ENCODE measurements at regions not wholly inside any gene's neighbourhood (a gene's known extent, or its start where the extent isn't known, plus 50 kb on each side); places are given as distances from the start of the nearest gene placed in this dataset.
"Not testable (repeated sequence)": the region's sequence is repeated elsewhere in the genome, so short reads cannot be mapped to it uniquely, and the experiment has no call there.

DNA sequence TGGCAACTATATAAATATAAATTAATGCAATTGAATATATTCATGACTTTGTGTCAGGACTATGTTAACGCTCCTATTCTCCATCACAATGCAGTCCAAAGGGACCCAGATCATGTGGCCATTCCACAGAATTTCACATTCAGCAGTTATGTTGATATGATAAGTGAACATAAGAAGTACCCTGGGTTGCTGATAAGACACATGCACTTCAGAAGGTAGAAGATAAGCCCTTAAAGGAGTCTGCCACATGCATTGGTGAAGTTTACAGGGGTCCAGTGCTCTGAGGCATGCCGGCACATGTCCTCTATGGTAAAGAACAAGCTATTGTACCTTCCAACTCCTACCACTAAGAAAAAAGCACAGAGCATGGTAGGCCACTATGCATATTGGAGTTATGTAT, 76.4 kb downstream of the PHAX start:
- Histone ChIP-seq H3K9me3 (ENCODE audit: severe bottlenecking) (no peaks in the 10 kb centered on the region), H3K4me3 (ENCODE audit: low read depth, low read length) (no peak overlapping the region), H3K27ac (no peak overlapping the region), H3K36me3 (no peaks in the 10 kb centered on the region), H3K27me3 (ENCODE audit: insufficient read depth, low read depth, severe bottlenecking) (no peaks in the 10 kb centered on the region)
- TF ChIP-seq, protein P1, sequence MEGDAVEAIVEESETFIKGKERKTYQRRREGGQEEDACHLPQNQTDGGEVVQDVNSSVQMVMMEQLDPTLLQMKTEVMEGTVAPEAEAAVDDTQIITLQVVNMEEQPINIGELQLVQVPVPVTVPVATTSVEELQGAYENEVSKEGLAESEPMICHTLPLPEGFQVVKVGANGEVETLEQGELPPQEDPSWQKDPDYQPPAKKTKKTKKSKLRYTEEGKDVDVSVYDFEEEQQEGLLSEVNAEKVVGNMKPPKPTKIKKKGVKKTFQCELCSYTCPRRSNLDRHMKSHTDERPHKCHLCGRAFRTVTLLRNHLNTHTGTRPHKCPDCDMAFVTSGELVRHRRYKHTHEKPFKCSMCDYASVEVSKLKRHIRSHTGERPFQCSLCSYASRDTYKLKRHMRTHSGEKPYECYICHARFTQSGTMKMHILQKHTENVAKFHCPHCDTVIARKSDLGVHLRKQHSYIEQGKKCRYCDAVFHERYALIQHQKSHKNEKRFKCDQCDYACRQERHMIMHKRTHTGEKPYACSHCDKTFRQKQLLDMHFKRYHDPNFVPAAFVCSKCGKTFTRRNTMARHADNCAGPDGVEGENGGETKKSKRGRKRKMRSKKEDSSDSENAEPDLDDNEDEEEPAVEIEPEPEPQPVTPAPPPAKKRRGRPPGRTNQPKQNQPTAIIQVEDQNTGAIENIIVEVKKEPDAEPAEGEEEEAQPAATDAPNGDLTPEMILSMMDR (IDR thresholded peaks at IDR 0.05; ENCODE audit: low read depth, low read length) = no peak
- DNase-seq = no peak

DNA sequence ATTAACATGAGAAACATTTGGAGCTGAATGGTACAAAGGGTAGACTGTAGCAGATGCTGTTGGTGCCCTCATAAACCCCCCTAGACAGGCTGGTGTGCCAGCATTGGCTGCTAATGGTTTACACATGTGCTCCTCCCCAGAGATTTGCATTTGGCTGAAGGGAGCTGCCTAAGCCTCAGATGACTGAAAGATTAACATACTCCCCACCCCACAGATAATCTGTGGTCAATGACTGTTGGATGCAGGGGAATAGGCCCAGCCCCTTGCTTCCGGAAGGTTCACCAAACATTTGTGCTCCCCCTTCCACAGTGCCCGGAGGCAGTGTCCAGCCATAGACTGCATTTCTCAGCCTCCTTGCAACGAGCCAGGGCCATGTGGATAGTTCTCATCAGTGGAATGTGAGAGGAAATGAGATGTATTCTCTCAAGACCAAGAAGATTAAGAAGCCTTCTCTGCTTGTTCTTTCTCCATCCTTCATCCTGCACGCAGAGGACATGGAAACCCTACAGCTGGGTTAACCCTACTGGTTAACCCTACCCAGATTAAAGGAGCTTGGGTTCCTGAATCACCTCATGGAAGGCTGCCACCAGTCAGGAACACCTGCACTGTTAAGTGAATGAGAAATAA, 79.6 kb downstream of the PHAX start:
- TF ChIP-seq, protein P1 (IDR thresholded peaks at IDR 0.05; ENCODE audit: low read depth, low read length) = no peak
- Histone ChIP-seq H3K27me3 (ENCODE audit: insufficient read depth, low read depth, severe bottlenecking) (no peaks in the 10 kb centered on the region), H3K9me3 (ENCODE audit: severe bottlenecking) (no peaks in the 10 kb centered on the region), H3K36me3 (no peaks in the 10 kb centered on the region), H3K27ac (peak overlapping the region; percentile 43), H3K4me3 (ENCODE audit: low read depth, low read length) (no peak overlapping the region)
- peak; percentile 74 for DNase-seq

DNA sequence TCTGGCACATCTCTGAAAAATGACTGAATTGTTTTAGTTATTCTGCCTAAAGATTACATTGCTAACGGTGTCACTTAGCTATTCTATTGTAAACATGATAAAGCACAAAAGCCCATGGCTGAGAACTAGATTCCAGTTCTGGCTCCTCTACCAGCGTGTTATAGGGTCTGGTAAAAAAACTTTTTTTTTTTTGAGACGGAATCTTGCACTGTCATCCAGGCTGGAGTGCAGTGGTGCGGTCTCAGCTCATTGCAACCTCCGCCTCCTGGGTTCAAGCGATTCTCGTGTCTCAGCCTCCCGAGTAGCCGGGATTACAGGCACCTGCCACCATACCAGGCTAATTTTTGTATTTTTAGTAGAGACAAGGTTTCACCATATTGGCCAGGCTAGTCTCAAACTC, 80.6 kb downstream of the PHAX start:
- not testable (repeated sequence) for H3K27ac ChIP-seq, H3K36me3 ChIP-seq

DNA sequence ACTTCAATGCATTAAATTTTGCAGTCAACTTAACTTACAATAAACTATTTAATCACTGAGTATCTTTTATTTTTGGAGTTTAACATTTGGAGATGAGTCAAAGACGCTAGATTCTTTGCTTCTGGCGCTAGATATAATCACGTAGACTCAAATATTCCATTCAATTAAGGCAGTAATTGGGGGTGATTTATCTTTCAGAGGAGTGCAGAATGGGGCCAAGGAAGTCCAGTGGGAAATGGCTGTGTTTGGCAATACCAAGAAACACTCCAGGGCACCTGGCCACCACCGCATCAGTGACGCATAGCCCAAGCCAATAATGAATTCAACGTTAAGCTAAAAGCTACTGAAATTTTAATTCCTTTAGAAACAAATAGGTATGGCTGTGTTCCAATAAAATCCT, 81.2 kb downstream of the PHAX start:
- no peaks in the 10 kb centered on the region for H3K36me3 ChIP-seq
- H3K4me3 ChIP-seq (ENCODE audit: low read depth, low read length) = no peak overlapping the region
- H3K9me3 ChIP-seq (ENCODE audit: severe bottlenecking) = no peaks in the 10 kb centered on the region
- no peak for DNase-seq
- H3K27me3 ChIP-seq (ENCODE audit: insufficient read depth, low read depth, severe bottlenecking) = no peaks in the 10 kb centered on the region
- no peak overlapping the region for H3K27ac ChIP-seq
- TF ChIP-seq, protein P1 (IDR thresholded peaks at IDR 0.05; ENCODE audit: low read depth, low read length) = no peak

More for the DNA sequence above, 80.6 kb downstream of the PHAX start:
- not testable (repeated sequence) for H3K4me3 ChIP-seq (ENCODE audit: low read depth, low read length); DNase-seq; H3K9me3 ChIP-seq (ENCODE audit: severe bottlenecking); H3K27me3 ChIP-seq (ENCODE audit: insufficient read depth, low read depth, severe bottlenecking)

DNA sequence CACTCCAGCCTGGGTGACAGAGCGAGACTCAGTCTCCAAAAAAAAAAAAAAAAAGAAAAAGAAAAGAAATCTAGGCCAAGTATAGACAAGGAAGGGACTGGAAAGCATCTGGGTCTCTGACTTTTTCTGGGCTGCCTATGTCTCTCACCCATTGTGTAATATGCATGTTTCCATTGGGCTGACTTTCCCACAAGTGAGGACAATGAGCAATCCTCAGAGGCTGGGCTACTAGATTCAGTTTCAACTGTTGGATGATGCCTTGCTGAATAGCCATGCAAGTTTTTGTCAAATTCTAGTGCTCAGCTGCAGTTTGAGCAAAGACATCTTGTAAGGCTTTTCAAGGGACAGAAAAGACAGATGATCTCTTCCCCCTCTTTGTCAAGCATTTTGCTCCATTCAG, 82.1 kb downstream of the PHAX start:
- H3K36me3 ChIP-seq = no peaks in the 10 kb centered on the region
- H3K4me3 ChIP-seq (ENCODE audit: low read depth, low read length) = no peak overlapping the region
- no peaks in the 10 kb centered on the region for H3K27me3 ChIP-seq (ENCODE audit: insufficient read depth, low read depth, severe bottlenecking)
- TF ChIP-seq, protein P1 (IDR thresholded peaks at IDR 0.05; ENCODE audit: low read depth, low read length) = no peak
- no peaks in the 10 kb centered on the region for H3K9me3 ChIP-seq (ENCODE audit: severe bottlenecking)
- no peak for DNase-seq
- no peak overlapping the region for H3K27ac ChIP-seq

DNA sequence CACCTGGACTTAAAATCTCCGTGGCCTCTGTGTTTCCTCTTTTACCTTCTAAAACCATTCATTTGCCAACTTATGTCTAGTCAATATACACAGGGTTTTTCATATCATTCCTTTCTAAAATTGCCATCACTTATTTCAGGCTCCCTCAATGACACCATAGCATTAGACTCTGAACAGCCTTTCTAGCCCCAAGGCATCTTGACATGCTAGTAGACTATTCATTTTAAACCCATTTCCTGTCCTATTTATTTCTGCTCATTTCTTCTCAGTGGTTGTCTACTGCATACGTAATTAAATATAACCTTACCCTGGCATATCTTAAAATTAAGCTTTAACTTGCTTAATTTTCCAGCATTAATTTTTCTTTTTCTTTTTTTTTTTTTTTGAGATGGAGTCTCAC, 83.2 kb downstream of the PHAX start:
- DNase-seq = no peak
- no peak overlapping the region for H3K4me3 ChIP-seq (ENCODE audit: low read depth, low read length)

DNA sequence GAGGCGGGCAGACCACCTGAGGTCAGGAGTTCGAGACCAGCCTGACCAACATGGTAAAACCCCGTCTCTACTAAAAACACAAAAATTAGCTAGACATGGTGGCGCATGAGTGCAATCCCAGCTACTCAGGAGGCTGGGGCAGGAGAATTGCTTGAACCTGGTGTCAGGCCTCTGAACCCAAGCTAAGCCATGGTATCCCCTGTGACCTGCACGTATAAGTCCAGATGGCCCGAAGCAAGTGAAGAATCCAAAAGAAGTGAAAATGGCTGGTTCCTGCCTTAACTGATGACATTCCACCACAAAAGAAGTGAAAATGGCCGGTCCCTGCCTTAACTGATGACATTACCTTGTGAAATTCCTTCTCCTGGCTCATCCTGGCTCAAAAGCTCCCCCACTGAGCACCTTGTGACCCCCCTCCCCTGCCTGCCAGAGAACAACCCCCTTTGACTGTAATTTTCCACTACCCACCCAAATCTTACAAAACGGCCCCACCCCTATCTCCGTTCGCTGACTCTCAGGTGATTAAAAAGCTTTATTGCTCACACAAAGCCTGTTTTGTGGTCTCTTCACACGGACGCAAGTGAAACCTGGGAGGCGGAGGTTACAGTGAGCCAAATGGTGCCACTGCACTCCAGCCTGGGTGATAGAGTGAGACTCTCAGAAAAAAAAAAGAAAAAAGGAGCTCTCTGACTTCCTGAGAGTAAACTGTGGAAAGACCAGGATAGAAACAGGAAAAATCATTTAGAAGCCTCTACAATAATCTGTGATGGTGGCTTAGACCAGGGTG, 84.1 kb downstream of the PHAX start:
- not testable (repeated sequence) for H3K4me3 ChIP-seq (ENCODE audit: low read depth, low read length); H3K27ac ChIP-seq; H3K9me3 ChIP-seq (ENCODE audit: severe bottlenecking); H3K27me3 ChIP-seq (ENCODE audit: insufficient read depth, low read depth, severe bottlenecking); DNase-seq; H3K36me3 ChIP-seq

More for the DNA sequence above, 83.2 kb downstream of the PHAX start:
- H3K36me3 ChIP-seq = no peaks in the 10 kb centered on the region
- TF ChIP-seq, protein P1 (IDR thresholded peaks at IDR 0.05; ENCODE audit: low read depth, low read length) = no peak
- H3K9me3 ChIP-seq (ENCODE audit: severe bottlenecking) = no peaks in the 10 kb centered on the region
- no peaks in the 10 kb centered on the region for H3K27me3 ChIP-seq (ENCODE audit: insufficient read depth, low read depth, severe bottlenecking)
- no peak overlapping the region for H3K27ac ChIP-seq
